GM23248 (cell line): ENCODE measurements at regions not wholly inside any gene's neighbourhood (a gene's known extent, or its start where the extent isn't known, plus 50 kb on each side); places are given as distances from the start of the nearest gene placed in this dataset.

Source experiments
- EZH2 ChIP-seq: fragments of 200-600 bp; sonication (generic); IDR thresholded peaks from 2 replicates; pipeline ENCODE4 v1.6.1; 2018; ENCODE audit warnings: antibody characterized with exemption, mild to moderate bottlenecking; ENCODE audit not compliant: insufficient read depth, poor library complexity, severe bottlenecking
- EZH2phosphoT487 ChIP-seq: fragments of 200-600 bp; sonication (generic); IDR thresholded peaks from 2 replicates; pipeline ENCODE4 v1.6.1; 2018; ENCODE audit warnings: antibody characterized with exemption, moderate library complexity, mild to moderate bottlenecking, low read depth; ENCODE audit not compliant: insufficient read depth

DNA sequence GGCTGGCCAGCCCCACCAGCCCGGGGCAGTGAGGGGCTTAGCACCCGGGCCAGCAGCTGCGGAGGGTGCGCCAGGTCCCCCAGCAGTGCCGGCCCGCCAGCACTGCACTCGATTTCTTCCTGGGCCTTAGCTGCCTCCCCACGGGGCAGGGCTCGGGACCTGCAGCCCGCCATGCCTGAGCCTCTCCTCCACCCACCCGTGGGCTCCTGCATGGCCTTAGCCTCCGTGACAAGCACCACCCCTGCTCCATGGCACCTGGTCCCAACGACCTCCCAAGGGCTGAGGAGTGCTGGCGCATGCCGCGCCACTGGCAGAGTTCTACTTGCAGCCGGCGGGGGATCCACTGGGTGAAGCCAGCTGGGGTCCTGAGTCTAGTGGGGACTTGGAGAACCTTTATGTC, 452.6 kb downstream of the AGTPBP1 start:
- no peak for TF ChIP-seq EZH2
- TF ChIP-seq EZH2phosphoT487: no peak
